HG03460 (cell line): ENCODE measurements at regions not wholly inside any gene's neighbourhood (a gene's known extent, or its start where the extent isn't known, plus 50 kb on each side); places are given as distances from the start of the nearest gene placed in this dataset.

Experiments used
- ATAC-seq: cut with Tn5 transposase; IDR thresholded peaks from one replicate; pipeline ENCODE4 v1.9.1; 2021; ENCODE audit not compliant: unreplicated experiment

GRCh38 chr4:100852326-100852725 is 334.5 kb upstream of the EMCN start:
- ATAC-seq: no peak

GRCh38 chr4:100849319-100849718 is 331.5 kb upstream of the EMCN start:
- no peak for ATAC-seq

GRCh38 chr4:100848841-100849240 is 331.0 kb upstream of the EMCN start:
- ATAC-seq: no peak

- no peak for ATAC-seq
These were observed 326.1 kb upstream of the EMCN start for GRCh38 chr4:100843910-100844309.

- no peak for ATAC-seq
These were observed 325.0 kb upstream of the EMCN start for GRCh38 chr4:100842856-100843255.

GRCh38 chr4:100841911-100842310 is 324.1 kb upstream of the EMCN start:
- ATAC-seq: no peak

GRCh38 chr4:100839712-100840111 is 321.9 kb upstream of the EMCN start:
- ATAC-seq: no peak

GRCh38 chr4:100838286-100838685 is 320.5 kb upstream of the EMCN start:
- ATAC-seq: no peak

- no peak for ATAC-seq
These were observed 319.1 kb upstream of the EMCN start for GRCh38 chr4:100836929-100837328.

GRCh38 chr4:100834616-100835015 is 316.8 kb upstream of the EMCN start:
- no peak for ATAC-seq

GRCh38 chr4:100833906-100834305 is 316.1 kb upstream of the EMCN start:
- ATAC-seq: no peak

GRCh38 chr4:100828986-100829685 is 311.3 kb upstream of the EMCN start:
- ATAC-seq: no peak

GRCh38 chr4:100828364-100828763 is 310.5 kb upstream of the EMCN start:
- no peak for ATAC-seq

GRCh38 chr4:100827756-100828155 is 309.9 kb upstream of the EMCN start:
- no peak for ATAC-seq

- ATAC-seq: no peak
These were observed 309.2 kb upstream of the EMCN start for GRCh38 chr4:100826808-100827548.

- no peak for ATAC-seq
These were observed 308.2 kb upstream of the EMCN start for GRCh38 chr4:100826067-100826466.

- peak; percentile 10 for ATAC-seq
These were observed 306.1 kb upstream of the EMCN start for GRCh38 chr4:100823993-100824323.

- ATAC-seq: peak; percentile 79
These were observed 305.5 kb upstream of the EMCN start for GRCh38 chr4:100823066-100823992.

- no peak for ATAC-seq
These were observed 302.4 kb upstream of the EMCN start for GRCh38 chr4:100820249-100820648.

GRCh38 chr4:100819505-100819904 is 301.7 kb upstream of the EMCN start:
- ATAC-seq: no peak

GRCh38 chr4:100816436-100817045 is 298.7 kb upstream of the EMCN start:
- no peak for ATAC-seq
